Spleen (tissue), 11 donors: ENCODE measurements at regions not wholly inside any gene's neighbourhood (a gene's known extent, or its start where the extent isn't known, plus 50 kb on each side); places are given as distances from the start of the nearest gene placed in this dataset.

Experiments used
- DNase-seq: peaks from one replicate; pipeline ENCODE4 v3.0.0-alpha.2; 2020
- H3K27ac ChIP-seq, 8 donors: fragments of 200-600 bp; sonication (generic) in 7 of 8; 1 replicate in 4 of 8; 2 replicates in 4 of 8; pipeline versions ENCODE4 v1.5.0 to v1.8.0; 2016 to 2021; ENCODE audit warnings: inconsistent platforms in 4 of 8, mild to moderate bottlenecking in 4 of 8, moderate library complexity in 1 of 8
- H3K27me3 ChIP-seq, 7 donors: fragments of 200-600 bp; sonication (generic) in 6 of 7; replicated peaks in 1 of 7; 1 replicate in 4 of 7; 2 replicates in 3 of 7; pipeline versions ENCODE4 v1.5.0 to v1.8.0; 2016 to 2021; ENCODE audit warnings: inconsistent platforms in 3 of 7, mild to moderate bottlenecking in 1 of 7
- H3K36me3 ChIP-seq, 6 donors: fragments of 200-600 bp; sonication (generic) in 5 of 6; 1 replicate in 4 of 6; 2 replicates in 2 of 6; pipeline versions ENCODE4 v1.5.0 to v1.8.0; 2016 to 2021; ENCODE audit warnings: inconsistent platforms in 2 of 6
- H3K4me1 ChIP-seq, 6 donors: fragments of 200-600 bp; sonication (generic) in 5 of 6; 1 replicate in 3 of 6; 2 replicates in 3 of 6; pipeline versions ENCODE4 v1.5.0 to v1.8.0; 2016 to 2021; ENCODE audit warnings: inconsistent platforms in 3 of 6
- H3K4me3 ChIP-seq, 8 donors: fragments of 200-600 bp; sonication (generic) in 7 of 8; 1 replicate in 4 of 8; 2 replicates in 4 of 8; pipeline versions ENCODE4 v1.5.0 to v1.8.0; 2016 to 2021; ENCODE audit warnings: inconsistent platforms in 4 of 8, mild to moderate bottlenecking in 4 of 8, moderate library complexity in 2 of 8
- H3K9me3 ChIP-seq, 8 donors: fragments of 200-600 bp; sonication (generic) in 7 of 8; 1 replicate in 4 of 8; 2 replicates in 4 of 8; pipeline versions ENCODE4 v1.5.0 to v1.8.0; 2016 to 2021; ENCODE audit warnings: inconsistent platforms in 4 of 8
- CTCF ChIP-seq, 11 experiments: fragments of 200-600 bp in 7 of 11; fragments of 450-650 bp in 4 of 11; sonication (generic) in 4 of 11; IDR thresholded peaks in 8 of 11; conservative IDR thresholded peaks in 3 of 11; 1 replicate in 7 of 11; 2 replicates in 4 of 11; pipeline versions ENCODE4 v1.4.0 to v1.8.0; 2016 to 2021; ENCODE audit warnings: antibody characterized with exemption in 11 of 11, inconsistent platforms in 4 of 11, mild to moderate bottlenecking in 1 of 11
- POLR2A ChIP-seq, 3 donors: fragments of 450-650 bp; IDR thresholded peaks; one replicate each; pipeline ENCODE4 v1.5.1; 2017; ENCODE audit warnings: antibody characterized with exemption in 3 of 3, mild to moderate bottlenecking in 1 of 3
- POLR2AphosphoS5 ChIP-seq, 3 donors: sonication (generic); formaldehyde crosslinking; IDR thresholded peaks; one replicate each; pipeline ENCODE4 v1.5.1; 2017; ENCODE audit warnings: antibody characterized with exemption in 3 of 3
- WGBS, 5 donors: extraction: QIAGEN DNeasy Blood & Tissue Kit in 3 of 5; methylation state at CpG; one replicate each; pipeline versions ENCODE4 v1.1.5 to v1.1.7; 2013 to 2018; 5-methylcytosine and 5-hydroxymethylcytosine counted together
- intact Hi-C: fragments of 100-400 bp; cut with DNase I; formaldehyde crosslinking; loops from one replicate; pipeline ENCODE4 v1.15.0; 2023; ENCODE audit warnings: low total_unique reads
- donor health status: healthy with polysubstance abuse.
- donor health status: DM: no; HTN: no; CAD: no; lungs with moderate emphysema.
- donor health status: DM: no; HTN: no; CAD: no.
- donor health status: Bipolar disorder and iron deficiency.
- donor health status: healthy.
- donor health status: DM: no; HTN: no; CAD: no.
- donor health status: DM: yes; HTN: yes; CAD: no.

DNA sequence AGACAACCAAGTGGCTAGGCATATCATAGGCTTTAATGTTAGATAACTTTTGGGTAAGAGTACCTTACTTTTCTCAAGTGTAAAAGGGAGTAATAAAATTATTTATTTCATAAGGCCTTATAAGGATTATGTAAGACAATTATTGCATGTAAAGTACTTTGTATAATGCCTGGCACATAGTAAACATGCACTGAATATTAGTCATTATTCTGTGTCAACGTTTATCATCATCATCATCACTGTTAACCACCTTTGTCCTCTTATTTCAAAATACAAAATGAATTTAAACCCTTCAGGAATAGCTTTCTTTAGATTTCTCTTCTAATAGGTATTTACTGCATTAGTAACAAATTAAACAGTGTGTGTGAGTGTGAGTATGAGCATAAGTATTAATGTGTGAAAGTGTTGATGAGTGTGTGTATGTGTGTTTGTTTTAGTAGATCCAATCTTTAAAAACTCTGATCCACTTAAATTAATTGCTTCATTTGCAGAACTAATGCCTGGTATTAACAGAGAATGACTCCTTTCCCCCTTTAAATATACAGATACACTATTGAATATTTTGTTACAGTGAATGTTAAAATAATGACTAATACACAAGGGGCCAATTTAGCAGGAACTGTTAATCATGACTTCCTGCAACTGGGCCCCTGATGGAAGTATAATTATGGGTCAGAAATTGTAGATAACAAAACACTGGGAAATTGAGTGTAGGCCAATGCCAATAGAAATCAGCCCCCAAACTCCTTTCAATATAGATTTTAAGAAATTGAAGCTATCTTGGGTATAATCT, 213.3 kb upstream of the FZD8 start:
- Histone ChIP-seq H3K4me1 (no peaks in the 10 kb centered on the region), H3K36me3 (no peaks in the 10 kb centered on the region), H3K4me3 (no peak overlapping the region), H3K9me3 (peaks cover 0 to 13% (median 8%) of the 10 kb centered on the region in 8 donors), H3K27me3 (no peaks in the 10 kb centered on the region), H3K27ac (no peak overlapping the region)
- intact Hi-C loops, result no loop called here
- DNase-seq, result no peak
- WGBS, 5 donors, result 67 to 87% (median 72%) methylated on average over 1 of the region's 1 CpG
- no peak for TF ChIP-seq CTCF (IDR thresholded peaks at IDR 0.05 in 8 of 11, conservative IDR thresholded peaks at IDR 0.05 in 3 of 11)

DNA sequence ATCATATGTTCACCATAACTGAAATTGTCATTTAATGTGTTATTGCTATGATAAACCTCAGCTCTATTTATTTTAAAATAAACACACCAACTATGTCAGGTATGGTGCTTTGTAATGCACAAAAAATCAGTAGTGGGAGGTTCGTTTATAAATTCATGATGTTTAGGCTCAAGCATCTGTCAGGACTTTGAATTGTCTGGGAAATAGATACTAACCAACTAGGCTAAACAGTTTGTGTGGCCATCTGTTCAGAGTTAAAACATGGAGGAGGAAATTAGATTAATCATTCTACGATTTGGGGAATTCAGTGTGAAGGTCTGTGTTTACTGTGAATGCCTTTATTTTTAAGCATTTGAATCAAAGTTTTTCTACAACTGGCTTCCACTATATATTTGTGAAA, 212.6 kb upstream of the FZD8 start:
- no peaks in the 10 kb centered on the region for H3K4me1 ChIP-seq
- 69 to 83% (median 75%) methylated on average over 2 of the region's 2 CpGs for WGBS, 5 donors
- DNase-seq, result no peak
- H3K36me3 ChIP-seq, result no peaks in the 10 kb centered on the region
- H3K27ac ChIP-seq, result no peak overlapping the region
- peaks cover 0 to 13% (median 8%) of the 10 kb centered on the region in 8 donors for H3K9me3 ChIP-seq
- H3K27me3 ChIP-seq, result no peaks in the 10 kb centered on the region
- no peak for TF ChIP-seq CTCF (IDR thresholded peaks at IDR 0.05 in 8 of 11, conservative IDR thresholded peaks at IDR 0.05 in 3 of 11)
- no peak for TF ChIP-seq POLR2AphosphoS5 (IDR thresholded peaks at IDR 0.05)
- TF ChIP-seq POLR2A (IDR thresholded peaks at IDR 0.05), result no peak
- H3K4me3 ChIP-seq, result no peak overlapping the region
- intact Hi-C loops, result no loop called here

- Histone ChIP-seq H3K4me1 (no peaks in the 10 kb centered on the region), H3K36me3 (no peaks in the 10 kb centered on the region), H3K27me3 (no peaks in the 10 kb centered on the region), H3K9me3 (peaks cover 0 to 1% (median 0%) of the 10 kb centered on the region in 8 donors), H3K27ac (no peak overlapping the region), H3K4me3 (no peak overlapping the region)
- intact Hi-C loops, result no loop called here
- WGBS, 5 donors, result 74 to 84% (median 82%) methylated on average over 2 of the region's 2 CpGs
- DNase-seq, result no peak
- no peak for TF ChIP-seq POLR2AphosphoS5 (IDR thresholded peaks at IDR 0.05)
- TF ChIP-seq CTCF (IDR thresholded peaks at IDR 0.05 in 8 of 11, conservative IDR thresholded peaks at IDR 0.05 in 3 of 11), result no peak
- no peak for TF ChIP-seq POLR2A (IDR thresholded peaks at IDR 0.05)
These were observed 210.6 kb upstream of the FZD8 start for GRCh38 chr10:35852721-35853120.

GRCh38 chr10:35848412-35848811, 206.3 kb upstream of the FZD8 start:
- no peaks in the 10 kb centered on the region for H3K36me3 ChIP-seq
- 68 to 81% (median 79%) methylated on average over 5 of the region's 5 CpGs for WGBS, 5 donors
- DNase-seq, result no peak
- no peak overlapping the region for H3K27ac ChIP-seq
- H3K4me3 ChIP-seq, result no peak overlapping the region
- H3K4me1 ChIP-seq, result peaks cover 0 to 10% (median 0%) of the 10 kb centered on the region in 6 donors
- TF ChIP-seq POLR2AphosphoS5 (IDR thresholded peaks at IDR 0.05) (no peak), POLR2A (IDR thresholded peaks at IDR 0.05) (no peak), CTCF (IDR thresholded peaks at IDR 0.05 in 8 of 11, conservative IDR thresholded peaks at IDR 0.05 in 3 of 11) (no peak)
- no peaks in the 10 kb centered on the region for H3K9me3 ChIP-seq
- intact Hi-C loops, result no loop called here
- no peaks in the 10 kb centered on the region for H3K27me3 ChIP-seq
